HEK293 (cell line): ENCODE measurements at regions not wholly inside any gene's neighbourhood (a gene's known extent, or its start where the extent isn't known, plus 50 kb on each side); places are given as distances from the start of the nearest gene placed in this dataset.

Experiments used
- CTCF ChIA-PET: fragments of 350-600 bp; formaldehyde crosslinking; extraction: SDS; loops from one replicate; lab custom pipeline; 2021; ENCODE audit warnings: antibody characterized with exemption; lab: Yijun Ruan, JAX
- POLR2A ChIA-PET: fragments of 300-600 bp; formaldehyde crosslinking; extraction: SDS; loops from one replicate; lab custom pipeline; 2020; ENCODE audit warnings: antibody characterized with exemption, inconsistent platforms; lab: Yijun Ruan, JAX
- H3K27ac ChIP-seq: fragments of 200-500 bp; sonication (Bioruptor generic); 2 replicates; pipeline ENCODE4 v1.5.1; 2014; ENCODE audit warnings: low read depth, low read length, control low read depth, inconsistent platforms; ENCODE audit errors: extremely low read depth
- H3K36me3 ChIP-seq, 2 experiments: fragments of 200-500 bp in 1 of 2; sonication (Bioruptor generic) in 1 of 2; 1 replicate in 1 of 2; 2 replicates in 1 of 2; pipeline ENCODE4 v1.5.1; 2014 to 2017; ENCODE audit warnings: inconsistent platforms in 2 of 2, low read length in 2 of 2; ENCODE audit not compliant: control insufficient read depth in 2 of 2, insufficient read depth in 1 of 2
- H3K4me1 ChIP-seq: fragments of 200-500 bp; sonication (Bioruptor generic); 2 replicates; pipeline ENCODE4 v1.5.1; 2014; ENCODE audit warnings: mild to moderate bottlenecking, low read length, inconsistent platforms; ENCODE audit not compliant: control insufficient read depth, insufficient read depth
- H3K4me3 ChIP-seq: 2 replicates; pipeline ENCODE4 v1.5.1; 2011; ENCODE audit warnings: low read depth, mild to moderate bottlenecking, control low read depth, low read length, moderate library complexity
- H3K9me3 ChIP-seq: fragments of 200-500 bp; sonication (Bioruptor generic); 2 replicates; pipeline ENCODE4 v1.5.1; 2014; ENCODE audit warnings: low read depth, low read length, inconsistent platforms; ENCODE audit not compliant: control insufficient read depth, insufficient read depth
- HOXA7 ChIP-seq: sonication (generic); formaldehyde crosslinking; IDR thresholded peaks from 2 replicates; pipeline ENCODE4 v1.8.1; 2022; ENCODE audit warnings: missing genetic modification reagents, borderline replicate concordance
- SCRT2 ChIP-seq: fragments of 450-650 bp; formaldehyde crosslinking; IDR thresholded peaks from 2 replicates; pipeline ENCODE4 v1.5.1; 2016; ENCODE audit warnings: missing biosample characterization, missing genetic modification characterization
- ZBTB1 ChIP-seq: fragments of 450-650 bp; formaldehyde crosslinking; IDR thresholded peaks from 2 replicates; pipeline ENCODE4 v1.5.1; 2016; ENCODE audit warnings: missing biosample characterization, missing genetic modification characterization
- ZBTB7A ChIP-seq: fragments of 450-650 bp; formaldehyde crosslinking; IDR thresholded peaks from 2 replicates; pipeline ENCODE4 v1.5.1; 2016; ENCODE audit warnings: low read depth, missing biosample characterization, missing genetic modification characterization
- ZEB2 ChIP-seq: fragments of 450-650 bp; formaldehyde crosslinking; IDR thresholded peaks from 2 replicates; pipeline ENCODE4 v1.5.1; 2016; ENCODE audit warnings: missing biosample characterization, missing genetic modification characterization
- ZFP41 ChIP-seq: fragments of 450-650 bp; formaldehyde crosslinking; IDR thresholded peaks from 2 replicates; pipeline ENCODE4 v1.5.1; 2016; ENCODE audit warnings: missing biosample characterization, missing genetic modification characterization, borderline replicate concordance
- ZNF155 ChIP-seq: fragments of 450-650 bp; formaldehyde crosslinking; IDR thresholded peaks from 2 replicates; pipeline ENCODE4 v1.5.1; 2016; ENCODE audit warnings: missing biosample characterization, missing genetic modification characterization
- ZNF16 ChIP-seq: fragments of 450-650 bp; formaldehyde crosslinking; IDR thresholded peaks from 2 replicates; pipeline ENCODE4 v1.5.1; 2016; ENCODE audit warnings: low read depth, missing biosample characterization, missing genetic modification characterization
- ZNF202 ChIP-seq: fragments of 450-650 bp; formaldehyde crosslinking; IDR thresholded peaks from 2 replicates; pipeline ENCODE4 v1.5.1; 2016; ENCODE audit warnings: missing biosample characterization, missing genetic modification characterization, borderline replicate concordance
- ZNF211 ChIP-seq: fragments of 450-650 bp; formaldehyde crosslinking; IDR thresholded peaks from 2 replicates; pipeline ENCODE4 v1.5.1; 2016; ENCODE audit warnings: low read depth, missing biosample characterization, missing genetic modification characterization
- ZNF37A ChIP-seq: fragments of 450-650 bp; IDR thresholded peaks from 2 replicates; pipeline ENCODE4 v1.5.1; 2018; ENCODE audit warnings: missing biosample characterization, missing genetic modification characterization
- ZNF416 ChIP-seq: fragments of 450-650 bp; formaldehyde crosslinking; IDR thresholded peaks from 2 replicates; pipeline ENCODE4 v1.5.1; 2016; ENCODE audit warnings: missing biosample characterization, missing genetic modification characterization
- ZNF48 ChIP-seq: fragments of 450-650 bp; formaldehyde crosslinking; IDR thresholded peaks from 2 replicates; pipeline ENCODE4 v1.5.1; 2016; ENCODE audit warnings: missing biosample characterization, missing genetic modification characterization
- ZNF548 ChIP-seq: fragments of 450-650 bp; formaldehyde crosslinking; IDR thresholded peaks from 2 replicates; pipeline ENCODE4 v1.5.1; 2016; ENCODE audit warnings: missing biosample characterization, missing genetic modification characterization
- ZNF549 ChIP-seq: fragments of 450-650 bp; IDR thresholded peaks from 2 replicates; pipeline ENCODE4 v1.5.1; 2018; ENCODE audit warnings: missing biosample characterization, missing genetic modification characterization, mild to moderate bottlenecking, inconsistent platforms, moderate library complexity
- ZNF660 ChIP-seq: fragments of 450-650 bp; IDR thresholded peaks from 2 replicates; pipeline ENCODE4 v1.5.1; 2018; ENCODE audit warnings: missing biosample characterization, mild to moderate bottlenecking, missing genetic modification characterization
- ZNF747 ChIP-seq: fragments of 450-650 bp; formaldehyde crosslinking; IDR thresholded peaks from 2 replicates; pipeline ENCODE4 v1.5.1; 2016; ENCODE audit warnings: missing biosample characterization, missing genetic modification characterization
- TF ChIP-seq, protein P1 (sequence below): fragments of 450-650 bp; formaldehyde crosslinking; IDR thresholded peaks from 2 replicates; pipeline ENCODE4 v1.5.1; 2016; ENCODE audit warnings: missing biosample characterization, missing genetic modification characterization
- TF ChIP-seq, protein P2 (sequence below): fragments of 450-650 bp; formaldehyde crosslinking; IDR thresholded peaks from 2 replicates; pipeline ENCODE4 v1.5.1; 2016; ENCODE audit warnings: missing biosample characterization, missing genetic modification characterization
- TF ChIP-seq, protein P3 (sequence below): fragments of 450-650 bp; formaldehyde crosslinking; IDR thresholded peaks from 2 replicates; pipeline ENCODE4 v1.5.1; 2016; ENCODE audit warnings: missing biosample characterization, missing genetic modification characterization, borderline replicate concordance
- TF ChIP-seq, protein P4 (sequence below): fragments of 450-650 bp; formaldehyde crosslinking; IDR thresholded peaks from 2 replicates; pipeline ENCODE4 v1.5.1; 2016; ENCODE audit warnings: missing biosample characterization, missing genetic modification characterization
- TF ChIP-seq, protein P5 (sequence below): fragments of 450-650 bp; formaldehyde crosslinking; IDR thresholded peaks from 2 replicates; pipeline ENCODE4 v1.5.1; 2016; ENCODE audit warnings: missing biosample characterization, missing genetic modification characterization

DNA sequence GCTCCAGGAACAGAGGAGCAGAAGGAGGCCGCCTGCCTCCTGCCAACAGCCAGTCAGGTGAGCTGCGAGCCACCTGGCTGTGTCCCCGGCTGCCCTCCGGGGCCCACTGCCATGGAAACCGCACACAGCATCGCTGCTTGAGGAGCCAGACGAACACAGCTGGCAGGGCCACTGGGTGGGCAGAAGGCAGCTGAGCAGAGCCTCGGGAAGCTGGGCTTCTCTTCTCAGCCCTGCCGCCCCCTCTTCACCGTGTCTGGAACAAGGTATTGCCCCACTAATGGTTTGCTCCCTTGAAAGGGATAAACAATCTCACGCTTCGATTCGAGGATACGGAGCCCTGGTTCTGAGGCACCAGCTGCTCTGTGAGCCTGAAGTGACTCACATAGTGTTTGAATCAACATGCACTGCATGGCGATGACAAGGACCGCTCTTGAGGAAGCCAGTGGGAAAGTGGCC lies 63.7 kb upstream of the RUFY1 start:
- CTCF ChIA-PET, result interaction anchor here (0.6 kb wide), 1 partner anchor 33 kb away, joined by 3 read pairs; no protein-coding TSS in a partner anchor
- Histone ChIP-seq H3K9me3 (no peaks in the 10 kb centered on the region), H3K4me3 (no peak overlapping the region), H3K36me3 (no peaks in the 10 kb centered on the region), H3K4me1 (no peaks in the 10 kb centered on the region), H3K27ac (no peak overlapping the region)
- TF ChIP-seq SCRT2 (no peak), ZNF549 (tag by site-specific recombination) (no peak), ZNF211 (tag by site-specific recombination) (no peak), ZNF155 (no peak), ZBTB7A (tag by site-specific recombination) (no peak), ZNF416 (tag by site-specific recombination) (no peak), ZNF48 (tag by site-specific recombination) (no peak), HOXA7 (CRISPR knock-in tag) (no peak), ZNF37A (tag by site-specific recombination) (no peak), ZNF16 (tag by site-specific recombination) (no peak)
- TF ChIP-seq, protein P1, sequence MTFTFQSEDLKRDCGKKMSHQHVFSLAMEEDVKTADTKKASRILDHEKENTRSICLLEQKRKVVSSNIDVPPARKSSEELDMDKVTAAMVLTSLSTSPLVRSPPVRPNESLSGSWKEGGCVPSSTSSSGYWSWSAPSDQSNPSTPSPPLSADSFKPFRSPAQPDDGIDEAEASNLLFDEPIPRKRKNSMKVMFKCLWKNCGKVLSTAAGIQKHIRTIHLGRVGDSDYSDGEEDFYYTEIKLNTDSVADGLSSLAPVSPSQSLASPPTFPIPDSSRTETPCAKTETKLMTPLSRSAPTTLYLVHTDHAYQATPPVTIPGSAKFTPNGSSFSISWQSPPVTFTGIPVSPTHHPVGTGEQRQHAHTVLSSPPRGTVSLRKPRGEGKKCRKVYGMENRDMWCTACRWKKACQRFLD (tag by site-specific recombination), result no peak
- POLR2A ChIA-PET, result interaction anchor here (0.5 kb wide), 1 partner anchor 28 kb away, joined by 3 read pairs; no protein-coding TSS in a partner anchor

DNA sequence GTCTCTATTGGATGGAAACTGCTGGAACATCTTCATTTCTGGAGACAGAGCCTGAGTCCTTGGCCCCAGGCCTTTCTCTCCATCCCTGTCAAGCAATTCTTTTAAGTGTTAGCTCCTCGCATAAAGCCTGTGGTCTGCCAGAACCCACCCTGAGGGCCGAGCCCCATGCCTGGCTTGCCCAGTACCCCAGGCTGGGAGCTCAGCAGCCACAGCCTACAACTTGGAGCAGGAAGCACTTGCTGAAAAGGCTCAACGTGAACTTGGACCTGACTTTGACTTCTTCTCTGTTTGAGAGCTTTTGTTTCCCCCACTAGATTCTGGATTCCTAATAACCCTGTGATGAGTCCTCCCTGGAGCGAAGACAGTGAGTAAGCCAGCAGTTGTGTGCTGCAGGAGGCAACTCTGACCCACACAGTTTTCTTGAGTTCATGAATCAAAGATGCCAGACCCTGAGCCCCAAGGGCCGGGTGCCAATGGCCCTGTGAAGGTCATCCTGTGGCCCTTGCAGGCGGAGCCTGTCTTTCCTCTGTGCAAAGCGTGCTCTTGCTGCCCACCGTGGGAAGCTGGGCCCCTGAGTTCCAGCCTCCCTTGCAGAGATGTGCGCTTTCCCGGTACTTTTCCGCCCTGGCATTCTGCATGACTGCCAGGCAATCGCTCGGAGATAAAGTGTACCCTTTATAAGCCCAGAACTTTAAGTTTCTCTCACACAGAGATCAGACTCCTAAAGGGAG lies 64.3 kb upstream of the RUFY1 start:
- no peaks in the 10 kb centered on the region for H3K9me3 ChIP-seq
- CTCF ChIA-PET, result interaction anchor here (0.6 kb wide), 1 partner anchor 33 kb away, joined by 3 read pairs; no protein-coding TSS in a partner anchor
- POLR2A ChIA-PET, result no interaction called here
- no peak for TF ChIP-seq ZNF747 (tag by site-specific recombination)
- no peak for TF ChIP-seq ZNF202 (tag by site-specific recombination)
- no peak for TF ChIP-seq ZEB2 (tag by site-specific recombination)
- no peak for TF ChIP-seq ZFP41 (tag by site-specific recombination)
- TF ChIP-seq, protein P2, sequence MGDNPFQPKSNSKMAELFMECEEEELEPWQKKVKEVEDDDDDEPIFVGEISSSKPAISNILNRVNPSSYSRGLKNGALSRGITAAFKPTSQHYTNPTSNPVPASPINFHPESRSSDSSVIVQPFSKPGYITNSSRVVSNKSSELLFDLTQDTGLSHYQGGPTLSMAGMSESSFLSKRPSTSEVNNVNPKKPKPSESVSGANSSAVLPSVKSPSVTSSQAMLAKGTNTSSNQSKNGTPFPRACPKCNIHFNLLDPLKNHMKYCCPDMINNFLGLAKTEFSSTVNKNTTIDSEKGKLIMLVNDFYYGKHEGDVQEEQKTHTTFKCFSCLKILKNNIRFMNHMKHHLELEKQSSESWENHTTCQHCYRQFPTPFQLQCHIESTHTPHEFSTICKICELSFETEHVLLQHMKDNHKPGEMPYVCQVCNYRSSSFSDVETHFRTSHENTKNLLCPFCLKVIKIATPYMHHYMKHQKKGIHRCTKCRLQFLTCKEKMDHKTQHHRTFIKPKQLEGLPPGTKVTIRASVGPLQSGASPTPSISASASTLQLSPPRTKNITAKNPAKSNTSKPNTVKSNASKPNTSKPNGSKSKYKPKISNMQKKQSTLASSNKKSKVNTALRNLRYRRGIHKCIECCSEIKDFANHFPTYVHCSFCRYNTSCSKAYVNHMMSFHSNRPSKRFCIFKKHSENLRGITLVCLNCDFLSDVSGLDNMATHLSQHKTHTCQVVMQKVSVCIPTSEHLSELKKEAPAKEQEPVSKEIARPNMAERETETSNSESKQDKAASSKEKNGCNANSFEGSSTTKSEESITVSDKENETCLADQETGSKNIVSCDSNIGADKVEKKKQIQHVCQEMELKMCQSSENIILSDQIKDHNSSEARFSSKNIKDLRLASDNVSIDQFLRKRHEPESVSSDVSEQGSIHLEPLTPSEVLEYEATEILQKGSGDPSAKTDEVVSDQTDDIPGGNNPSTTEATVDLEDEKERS (tag by site-specific recombination), result no peak
- no peak for TF ChIP-seq ZNF660 (tag by site-specific recombination)
- TF ChIP-seq ZBTB1, result no peak
- TF ChIP-seq, protein P3, sequence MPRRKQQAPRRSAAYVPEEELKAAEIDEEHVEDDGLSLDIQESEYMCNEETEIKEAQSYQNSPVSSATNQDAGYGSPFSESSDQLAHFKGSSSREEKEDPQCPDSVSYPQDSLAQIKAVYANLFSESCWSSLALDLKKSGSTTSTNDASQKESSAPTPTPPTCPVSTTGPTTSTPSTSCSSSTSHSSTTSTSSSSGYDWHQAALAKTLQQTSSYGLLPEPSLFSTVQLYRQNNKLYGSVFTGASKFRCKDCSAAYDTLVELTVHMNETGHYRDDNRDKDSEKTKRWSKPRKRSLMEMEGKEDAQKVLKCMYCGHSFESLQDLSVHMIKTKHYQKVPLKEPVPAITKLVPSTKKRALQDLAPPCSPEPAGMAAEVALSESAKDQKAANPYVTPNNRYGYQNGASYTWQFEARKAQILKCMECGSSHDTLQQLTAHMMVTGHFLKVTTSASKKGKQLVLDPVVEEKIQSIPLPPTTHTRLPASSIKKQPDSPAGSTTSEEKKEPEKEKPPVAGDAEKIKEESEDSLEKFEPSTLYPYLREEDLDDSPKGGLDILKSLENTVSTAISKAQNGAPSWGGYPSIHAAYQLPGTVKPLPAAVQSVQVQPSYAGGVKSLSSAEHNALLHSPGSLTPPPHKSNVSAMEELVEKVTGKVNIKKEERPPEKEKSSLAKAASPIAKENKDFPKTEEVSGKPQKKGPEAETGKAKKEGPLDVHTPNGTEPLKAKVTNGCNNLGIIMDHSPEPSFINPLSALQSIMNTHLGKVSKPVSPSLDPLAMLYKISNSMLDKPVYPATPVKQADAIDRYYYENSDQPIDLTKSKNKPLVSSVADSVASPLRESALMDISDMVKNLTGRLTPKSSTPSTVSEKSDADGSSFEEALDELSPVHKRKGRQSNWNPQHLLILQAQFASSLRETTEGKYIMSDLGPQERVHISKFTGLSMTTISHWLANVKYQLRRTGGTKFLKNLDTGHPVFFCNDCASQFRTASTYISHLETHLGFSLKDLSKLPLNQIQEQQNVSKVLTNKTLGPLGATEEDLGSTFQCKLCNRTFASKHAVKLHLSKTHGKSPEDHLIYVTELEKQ (tag by site-specific recombination), result no peak
- no peak for TF ChIP-seq SCRT2
- TF ChIP-seq, protein P4, sequence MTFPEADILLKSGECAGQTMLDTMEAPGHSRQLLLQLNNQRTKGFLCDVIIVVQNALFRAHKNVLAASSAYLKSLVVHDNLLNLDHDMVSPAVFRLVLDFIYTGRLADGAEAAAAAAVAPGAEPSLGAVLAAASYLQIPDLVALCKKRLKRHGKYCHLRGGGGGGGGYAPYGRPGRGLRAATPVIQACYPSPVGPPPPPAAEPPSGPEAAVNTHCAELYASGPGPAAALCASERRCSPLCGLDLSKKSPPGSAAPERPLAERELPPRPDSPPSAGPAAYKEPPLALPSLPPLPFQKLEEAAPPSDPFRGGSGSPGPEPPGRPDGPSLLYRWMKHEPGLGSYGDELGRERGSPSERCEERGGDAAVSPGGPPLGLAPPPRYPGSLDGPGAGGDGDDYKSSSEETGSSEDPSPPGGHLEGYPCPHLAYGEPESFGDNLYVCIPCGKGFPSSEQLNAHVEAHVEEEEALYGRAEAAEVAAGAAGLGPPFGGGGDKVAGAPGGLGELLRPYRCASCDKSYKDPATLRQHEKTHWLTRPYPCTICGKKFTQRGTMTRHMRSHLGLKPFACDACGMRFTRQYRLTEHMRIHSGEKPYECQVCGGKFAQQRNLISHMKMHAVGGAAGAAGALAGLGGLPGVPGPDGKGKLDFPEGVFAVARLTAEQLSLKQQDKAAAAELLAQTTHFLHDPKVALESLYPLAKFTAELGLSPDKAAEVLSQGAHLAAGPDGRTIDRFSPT (tag by site-specific recombination), result no peak
- TF ChIP-seq, protein P5, sequence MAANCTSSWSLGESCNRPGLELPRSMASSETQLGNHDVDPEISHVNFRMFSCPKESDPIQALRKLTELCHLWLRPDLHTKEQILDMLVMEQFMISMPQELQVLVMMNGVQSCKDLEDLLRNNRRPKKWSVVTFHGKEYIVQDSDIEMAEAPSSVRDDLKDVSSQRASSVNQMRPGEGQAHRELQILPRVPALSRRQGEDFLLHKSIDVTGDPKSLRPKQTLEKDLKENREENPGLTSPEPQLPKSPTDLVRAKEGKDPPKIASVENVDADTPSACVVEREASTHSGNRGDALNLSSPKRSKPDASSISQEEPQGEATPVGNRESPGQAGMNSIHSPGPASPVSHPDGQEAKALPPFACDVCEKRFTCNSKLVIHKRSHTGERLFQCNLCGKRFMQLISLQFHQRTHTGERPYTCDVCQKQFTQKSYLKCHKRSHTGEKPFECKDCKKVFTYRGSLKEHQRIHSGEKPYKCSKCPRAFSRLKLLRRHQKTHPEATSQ (tag by site-specific recombination), result no peak
- TF ChIP-seq ZNF548 (tag by site-specific recombination), result no peak

More for the DNA sequence above, 64.3 kb upstream of the RUFY1 start:
- no peaks in the 10 kb centered on the region for H3K36me3 ChIP-seq
- H3K4me1 ChIP-seq, result no peaks in the 10 kb centered on the region
- no peak overlapping the region for H3K27ac ChIP-seq
- H3K4me3 ChIP-seq, result no peak overlapping the region
